HG03095 (cell line): ENCODE measurements at regions not wholly inside any gene's neighbourhood (a gene's known extent, or its start where the extent isn't known, plus 50 kb on each side); places are given as distances from the start of the nearest gene placed in this dataset.

Source experiments
- ATAC-seq: cut with Tn5 transposase; IDR thresholded peaks from one replicate; pipeline ENCODE4 v1.9.1; 2021; ENCODE audit warnings: moderate library complexity; ENCODE audit not compliant: unreplicated experiment

- no peak for ATAC-seq
Observed at GRCh38 chr12:114975640-114976310, 291.8 kb upstream of the TBX3 start.

- ATAC-seq: no peak
Observed at GRCh38 chr12:114974826-114975639, 291.1 kb upstream of the TBX3 start.

- no peak for ATAC-seq
Observed at GRCh38 chr12:114974333-114974732, 290.4 kb upstream of the TBX3 start.

- no peak for ATAC-seq
Observed at GRCh38 chr12:114968727-114969126, 284.8 kb upstream of the TBX3 start.

GRCh38 chr12:114967151-114967550 lies 283.2 kb upstream of the TBX3 start:
- ATAC-seq: no peak

GRCh38 chr12:114964841-114965240 lies 280.9 kb upstream of the TBX3 start:
- no peak for ATAC-seq

GRCh38 chr12:114963846-114964245 lies 279.9 kb upstream of the TBX3 start:
- no peak for ATAC-seq

GRCh38 chr12:114961491-114961890 lies 277.5 kb upstream of the TBX3 start:
- no peak for ATAC-seq

GRCh38 chr12:114958538-114958937 lies 274.6 kb upstream of the TBX3 start:
- no peak for ATAC-seq

GRCh38 chr12:114957225-114957624 lies 273.2 kb upstream of the TBX3 start:
- no peak for ATAC-seq

- ATAC-seq: no peak
Observed at GRCh38 chr12:114955414-114956014, 271.5 kb upstream of the TBX3 start.

GRCh38 chr12:114954511-114955055 lies 270.6 kb upstream of the TBX3 start:
- ATAC-seq: no peak

- ATAC-seq: no peak
Observed at GRCh38 chr12:114952573-114953271, 268.7 kb upstream of the TBX3 start.

GRCh38 chr12:114949058-114949820 lies 265.3 kb upstream of the TBX3 start:
- no peak for ATAC-seq

GRCh38 chr12:114945351-114945750 lies 261.4 kb upstream of the TBX3 start:
- no peak for ATAC-seq

- no peak for ATAC-seq
Observed at GRCh38 chr12:114944736-114945135, 260.8 kb upstream of the TBX3 start.

- ATAC-seq: no peak
Observed at GRCh38 chr12:114943601-114944000, 259.6 kb upstream of the TBX3 start.

- no peak for ATAC-seq
Observed at GRCh38 chr12:114938487-114939210, 254.7 kb upstream of the TBX3 start.

- ATAC-seq: no peak
Observed at GRCh38 chr12:114936148-114937079, 252.4 kb upstream of the TBX3 start.
